HepG2 (cell line): ENCODE measurements at regions not wholly inside any gene's neighbourhood (a gene's known extent, or its start where the extent isn't known, plus 50 kb on each side); places are given as distances from the start of the nearest gene placed in this dataset.

Experiments used
- ATAC-seq: fragments of 200-7000 bp; cut with Tn5 transposase; 3 replicates; pipeline ENCODE4 v1.9.1; 2020; ENCODE audit warnings: mild to moderate bottlenecking, moderate library complexity
- BruUV-seq: library from RNA; stranded (reverse); fragments of 400-500 nt; replicated peaks from 2 replicates; lab custom pipeline; 2021; lab: Mats Ljungman, UMichigan
- CTCF ChIA-PET: fragments of 300-600 bp; formaldehyde crosslinking; extraction: SDS; loops from one replicate; lab custom pipeline; 2021; ENCODE audit warnings: low total read pairs, inconsistent platforms, low intra/inter-chr PET ratio; lab: Yijun Ruan, JAX
- POLR2A ChIA-PET: fragments of 350-600 bp; sonication (Branson Sonifier 250); formaldehyde crosslinking; loops from one replicate; lab custom pipeline; 2020; ENCODE audit warnings: antibody characterized with exemption, inconsistent platforms; lab: Yijun Ruan, JAX
- DNase-seq: peaks from one replicate; pipeline ENCODE4 v3.0.0-alpha.2; 2015; ENCODE audit warnings: low spot score
- FAIRE-seq: peaks from 3 replicates; lab custom pipeline; 2011; peaks lifted over from hg19 to GRCh38; lab: Jason Lieb, UNC
- H2AFZ ChIP-seq: one replicate; pipeline ENCODE4 v1.6.1; 2011; ENCODE audit warnings: low read length, inconsistent platforms
- H3K27ac ChIP-seq: fragments of 300-600 bp; 3 replicates; pipeline ENCODE4 v1.8.0; 2011; ENCODE audit warnings: mixed run types, mild to moderate bottlenecking, mixed read lengths, low read length, inconsistent platforms; ENCODE audit not compliant: insufficient read depth; ENCODE audit errors: extremely low read length
- H3K27me3 ChIP-seq, 2 experiments: fragments of 200-600 bp in 1 of 2; 2 replicates in 1 of 2; 3 replicates in 1 of 2; pipeline versions ENCODE4 v1.6.0 to v1.8.0; 2011; ENCODE audit warnings: low read length in 2 of 2, mild to moderate bottlenecking in 2 of 2, moderate library complexity in 2 of 2, inconsistent platforms in 1 of 2; ENCODE audit not compliant: insufficient read depth in 2 of 2, control insufficient read depth in 1 of 2
- H3K36me3 ChIP-seq, 2 experiments: fragments of 200-600 bp in 1 of 2; replicated peaks in 1 of 2; 2 replicates in 1 of 2; 3 replicates in 1 of 2; pipeline versions ENCODE4 v1.5.1 to v1.8.0; 2011; ENCODE audit warnings: low read length in 2 of 2, inconsistent platforms in 1 of 2; ENCODE audit not compliant: insufficient read depth in 2 of 2, control insufficient read depth in 1 of 2
- H3K4me1 ChIP-seq: 2 replicates; pipeline ENCODE4 v1.5.1; 2012; ENCODE audit warnings: low read length, inconsistent platforms; ENCODE audit not compliant: insufficient read depth
- H3K4me2 ChIP-seq: 2 replicates; pipeline ENCODE4 v1.6.0; 2011; ENCODE audit warnings: low read depth, low read length, inconsistent platforms
- H3K4me3 ChIP-seq, 3 experiments: fragments of 200-600 bp in 1 of 3; sonication (generic), shearing (Covaris generic) in 1 of 3; replicated peaks in 1 of 3; 2 replicates each; pipeline ENCODE4 v1.5.1; 2011 to 2016; ENCODE audit warnings: low read length in 3 of 3, inconsistent platforms in 2 of 3, low read depth in 2 of 3, mild to moderate bottlenecking in 2 of 3, control low read depth in 1 of 3, mixed read lengths in 1 of 3; ENCODE audit not compliant: insufficient read depth in 1 of 3
- H3K79me2 ChIP-seq: one replicate; pipeline ENCODE4 v1.6.1; 2011; ENCODE audit warnings: low read length, inconsistent platforms; ENCODE audit not compliant: insufficient read depth
- H3K9ac ChIP-seq: 2 replicates; pipeline ENCODE4 v1.6.0; 2011; ENCODE audit warnings: mild to moderate bottlenecking, low read depth, low read length, inconsistent platforms; ENCODE audit not compliant: insufficient read depth
- H3K9me3 ChIP-seq: 2 replicates; pipeline ENCODE4 v1.5.1; 2012; ENCODE audit warnings: mild to moderate bottlenecking, low read length
- H4K20me1 ChIP-seq: 2 replicates; pipeline ENCODE4 v1.6.0; 2011; ENCODE audit warnings: inconsistent platforms, mild to moderate bottlenecking, low read length, moderate library complexity; ENCODE audit not compliant: insufficient read depth
- DPF2 ChIP-seq: sonication (generic); formaldehyde crosslinking; IDR thresholded peaks from 2 replicates; pipeline ENCODE4 v1.4.0; 2020; ENCODE audit warnings: mild to moderate bottlenecking, low read depth, missing genetic modification reagents, borderline replicate concordance
- GATAD2A ChIP-seq: IDR thresholded peaks from 2 replicates; pipeline ENCODE4 v1.6.1; 2016
- GFI1 ChIP-seq: sonication (generic); formaldehyde crosslinking; IDR thresholded peaks from 2 replicates; pipeline ENCODE4 v1.5.0; 2020; ENCODE audit warnings: missing genetic modification reagents, mild to moderate bottlenecking, borderline replicate concordance
- MATR3 ChIP-seq: sonication (generic); formaldehyde crosslinking; IDR thresholded peaks from 2 replicates; pipeline ENCODE4 v1.4.0; 2020; ENCODE audit warnings: missing genetic modification reagents
- MEF2D ChIP-seq: sonication (generic); formaldehyde crosslinking; IDR thresholded peaks from 2 replicates; pipeline ENCODE4 v1.5.1; 2020; ENCODE audit warnings: mild to moderate bottlenecking, missing genetic modification reagents
- NFATC3 ChIP-seq: sonication (generic); formaldehyde crosslinking; IDR thresholded peaks from 2 replicates; pipeline ENCODE4 v1.5.1; 2020; ENCODE audit warnings: mild to moderate bottlenecking, missing genetic modification reagents
- NR1H2 ChIP-seq: sonication (generic); formaldehyde crosslinking; IDR thresholded peaks from 2 replicates; pipeline ENCODE4 v1.8.1; 2022; ENCODE audit warnings: low read depth, missing genetic modification reagents, borderline replicate concordance
- PRMT3 ChIP-seq: sonication (generic); formaldehyde crosslinking; IDR thresholded peaks from 2 replicates; pipeline ENCODE4 v1.8.1; 2022; ENCODE audit warnings: low read depth, mild to moderate bottlenecking, moderate library complexity, missing genetic modification reagents, borderline replicate concordance
- RARA ChIP-seq: IDR thresholded peaks from 2 replicates; pipeline ENCODE4 v1.6.1; 2016; ENCODE audit warnings: missing genetic modification reagents, missing compliant biosample characterization
- SP140L ChIP-seq: sonication (generic); formaldehyde crosslinking; IDR thresholded peaks from 2 replicates; pipeline ENCODE4 v1.4.0; 2020; ENCODE audit warnings: missing genetic modification reagents, borderline replicate concordance
- ZNF264 ChIP-seq: sonication (generic); formaldehyde crosslinking; IDR thresholded peaks from 2 replicates; pipeline ENCODE4 v1.4.0; 2020; ENCODE audit warnings: missing genetic modification reagents
- ZNF547 ChIP-seq: sonication (generic); formaldehyde crosslinking; IDR thresholded peaks from 2 replicates; pipeline ENCODE4 v1.5.1; 2020; ENCODE audit warnings: mild to moderate bottlenecking, missing genetic modification reagents
- ZNF782 ChIP-seq: sonication (generic); formaldehyde crosslinking; IDR thresholded peaks from 2 replicates; pipeline ENCODE4 v1.4.0; 2020; ENCODE audit warnings: missing genetic modification reagents, mild to moderate bottlenecking, borderline replicate concordance
- ZNF788 ChIP-seq: sonication (generic); formaldehyde crosslinking; IDR thresholded peaks from 2 replicates; pipeline ENCODE4 v1.5.0; 2020; ENCODE audit warnings: mild to moderate bottlenecking, missing genetic modification reagents, borderline replicate concordance
- WGBS: methylation state at CpG from one replicate; pipeline ENCODE4 v1.1.6; 2017; ENCODE audit warnings: low lambda C conversion rate; 5-methylcytosine and 5-hydroxymethylcytosine counted together
- in situ Hi-C: cut with HindIII; loops from 2 replicates; pipeline ENCODE4 v1.10.0; 2017; ENCODE audit warnings: low pct_unique_long_range_greater_than_20kb; ENCODE audit not compliant: extremely low pct_ligation_motif_present
- intact Hi-C: fragments of 100-400 bp; cut with micrococcal nuclease; formaldehyde crosslinking; loops from one replicate; pipeline ENCODE4 v1.10.0; 2022; ENCODE audit not compliant: unreplicated experiment
- TF ChIP-seq, protein P1 (sequence below): sonication (generic); formaldehyde crosslinking; IDR thresholded peaks from 2 replicates; pipeline ENCODE4 v1.5.0; 2020; ENCODE audit warnings: mild to moderate bottlenecking, missing genetic modification reagents, borderline replicate concordance
- TF ChIP-seq, protein P2 (sequence below): sonication (generic); formaldehyde crosslinking; IDR thresholded peaks from 2 replicates; pipeline ENCODE4 v1.8.0; 2022; ENCODE audit warnings: mild to moderate bottlenecking, missing genetic modification reagents, borderline replicate concordance
- TF ChIP-seq, protein P3 (sequence below): sonication (generic); formaldehyde crosslinking; IDR thresholded peaks from 2 replicates; pipeline ENCODE4 v1.5.0; 2020; ENCODE audit warnings: missing genetic modification reagents
- TF ChIP-seq, protein P4 (sequence below): sonication (generic); formaldehyde crosslinking; IDR thresholded peaks from 2 replicates; pipeline ENCODE4 v1.5.0; 2020; ENCODE audit warnings: mild to moderate bottlenecking, missing genetic modification reagents

DNA sequence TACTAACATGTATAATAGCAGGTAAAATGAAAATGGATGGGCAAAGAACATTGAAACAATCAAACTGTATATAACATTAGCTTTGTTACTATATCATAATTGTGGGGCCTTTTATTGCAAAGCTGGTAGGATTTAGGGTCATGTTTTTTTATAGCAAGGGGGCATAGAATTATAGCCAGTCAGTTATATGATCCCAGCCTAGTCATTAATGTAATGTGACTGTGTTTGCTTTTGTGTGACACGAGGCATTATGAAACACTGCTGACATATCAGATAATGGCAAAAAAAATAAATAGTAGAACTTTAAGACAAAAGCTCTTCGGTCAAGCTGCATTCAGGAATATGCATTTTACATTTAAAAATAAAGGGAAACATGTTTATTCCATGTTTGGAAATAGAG is 81.3 kb upstream of the ZNF281 start (continued):
- TF ChIP-seq, protein P1, sequence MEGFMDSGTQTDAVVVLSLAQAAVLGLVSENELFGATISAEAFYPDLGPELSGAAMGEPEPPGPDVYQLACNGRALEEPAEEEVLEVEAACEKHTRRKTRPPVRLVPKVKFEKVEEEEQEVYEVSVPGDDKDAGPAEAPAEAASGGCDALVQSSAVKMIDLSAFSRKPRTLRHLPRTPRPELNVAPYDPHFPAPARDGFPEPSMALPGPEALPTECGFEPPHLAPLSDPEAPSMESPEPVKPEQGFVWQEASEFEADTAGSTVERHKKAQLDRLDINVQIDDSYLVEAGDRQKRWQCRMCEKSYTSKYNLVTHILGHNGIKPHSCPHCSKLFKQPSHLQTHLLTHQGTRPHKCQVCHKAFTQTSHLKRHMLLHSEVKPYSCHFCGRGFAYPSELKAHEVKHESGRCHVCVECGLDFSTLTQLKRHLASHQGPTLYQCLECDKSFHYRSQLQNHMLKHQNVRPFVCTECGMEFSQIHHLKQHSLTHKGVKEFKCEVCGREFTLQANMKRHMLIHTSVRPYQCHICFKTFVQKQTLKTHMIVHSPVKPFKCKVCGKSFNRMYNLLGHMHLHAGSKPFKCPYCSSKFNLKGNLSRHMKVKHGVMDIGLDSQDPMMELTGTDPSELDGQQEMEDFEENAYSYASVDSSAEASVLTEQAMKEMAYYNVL (CRISPR knock-in tag), result no peak
- TF ChIP-seq ZNF782 (CRISPR knock-in tag) (no peak), SP140L (CRISPR knock-in tag) (no peak), MEF2D (CRISPR knock-in tag) (no peak)
- TF ChIP-seq, protein P2, sequence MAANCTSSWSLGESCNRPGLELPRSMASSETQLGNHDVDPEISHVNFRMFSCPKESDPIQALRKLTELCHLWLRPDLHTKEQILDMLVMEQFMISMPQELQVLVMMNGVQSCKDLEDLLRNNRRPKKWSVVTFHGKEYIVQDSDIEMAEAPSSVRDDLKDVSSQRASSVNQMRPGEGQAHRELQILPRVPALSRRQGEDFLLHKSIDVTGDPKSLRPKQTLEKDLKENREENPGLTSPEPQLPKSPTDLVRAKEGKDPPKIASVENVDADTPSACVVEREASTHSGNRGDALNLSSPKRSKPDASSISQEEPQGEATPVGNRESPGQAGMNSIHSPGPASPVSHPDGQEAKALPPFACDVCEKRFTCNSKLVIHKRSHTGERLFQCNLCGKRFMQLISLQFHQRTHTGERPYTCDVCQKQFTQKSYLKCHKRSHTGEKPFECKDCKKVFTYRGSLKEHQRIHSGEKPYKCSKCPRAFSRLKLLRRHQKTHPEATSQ, result no peak

DNA sequence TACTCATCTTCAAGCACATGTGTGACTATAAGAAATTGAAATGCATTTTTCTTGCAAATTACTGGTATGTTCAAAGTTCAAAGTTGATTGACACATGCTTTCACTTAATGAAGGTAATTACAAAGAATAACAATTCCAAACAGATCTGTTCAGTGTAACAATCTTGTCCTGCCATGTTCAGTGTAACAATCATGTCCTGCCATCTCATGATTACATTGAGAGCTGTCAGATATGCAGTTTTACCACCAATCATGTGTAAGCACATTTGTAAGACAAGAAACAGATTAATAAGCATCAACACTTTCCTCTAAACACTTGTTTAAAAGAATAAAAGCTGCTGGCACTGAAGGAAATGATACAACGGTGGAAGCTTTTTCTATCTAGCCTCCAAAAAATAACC is 80.3 kb upstream of the ZNF281 start:
- no peaks in the 10 kb centered on the region; the same call in none of the 2 replicates for H3K4me1 ChIP-seq
- ChIA-PET CTCF (interaction anchor here (1.0 to 2.4 kb wide), 2 partner anchors 210 to 350 kb away, joined by 3 to 21 read pairs; no protein-coding TSS in a partner anchor), POLR2A (no interaction called here)
- 32% methylated on average over 1 of the region's 1 CpG for WGBS
- ATAC-seq (no peak), FAIRE-seq (no peak), DNase-seq (no peak)
- no peak overlapping the region for H3K4me2 ChIP-seq
- H4K20me1 ChIP-seq, result no peaks in the 10 kb centered on the region
- H3K9ac ChIP-seq, result no peak overlapping the region
- no peak overlapping the region for H2AFZ ChIP-seq
- no peaks in the 10 kb centered on the region for H3K9me3 ChIP-seq
- no TSS peak for BruUV-seq
- no peak overlapping the region for H3K4me3 ChIP-seq
- H3K27me3 ChIP-seq, result no peaks in the 10 kb centered on the region
- no peak overlapping the region for H3K27ac ChIP-seq
- intact Hi-C loops (loop anchor here (5.0 kb wide), 1 partner anchor 808 kb away; no protein-coding TSS in a partner anchor), in situ Hi-C loops (no loop called here)
- H3K36me3 ChIP-seq, result no peaks in the 10 kb centered on the region
- H3K79me2 ChIP-seq, result no peaks in the 10 kb centered on the region
- TF ChIP-seq SP140L (CRISPR knock-in tag) (no peak), ZNF547 (CRISPR knock-in tag) (no peak), RARA (CRISPR knock-in tag) (no peak), ZNF788 (CRISPR knock-in tag) (no peak), GATAD2A (no peak), NR1H2 (CRISPR knock-in tag) (no peak), NFATC3 (CRISPR knock-in tag) (no peak), GFI1 (CRISPR knock-in tag) (no peak), ZNF264 (no peak), MATR3 (CRISPR knock-in tag) (no peak), DPF2 (CRISPR knock-in tag) (no peak), PRMT3 (CRISPR knock-in tag) (no peak)
- TF ChIP-seq, protein P3, sequence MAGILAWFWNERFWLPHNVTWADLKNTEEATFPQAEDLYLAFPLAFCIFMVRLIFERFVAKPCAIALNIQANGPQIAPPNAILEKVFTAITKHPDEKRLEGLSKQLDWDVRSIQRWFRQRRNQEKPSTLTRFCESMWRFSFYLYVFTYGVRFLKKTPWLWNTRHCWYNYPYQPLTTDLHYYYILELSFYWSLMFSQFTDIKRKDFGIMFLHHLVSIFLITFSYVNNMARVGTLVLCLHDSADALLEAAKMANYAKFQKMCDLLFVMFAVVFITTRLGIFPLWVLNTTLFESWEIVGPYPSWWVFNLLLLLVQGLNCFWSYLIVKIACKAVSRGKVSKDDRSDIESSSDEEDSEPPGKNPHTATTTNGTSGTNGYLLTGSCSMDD (CRISPR knock-in tag), result no peak
- TF ChIP-seq, protein P4, sequence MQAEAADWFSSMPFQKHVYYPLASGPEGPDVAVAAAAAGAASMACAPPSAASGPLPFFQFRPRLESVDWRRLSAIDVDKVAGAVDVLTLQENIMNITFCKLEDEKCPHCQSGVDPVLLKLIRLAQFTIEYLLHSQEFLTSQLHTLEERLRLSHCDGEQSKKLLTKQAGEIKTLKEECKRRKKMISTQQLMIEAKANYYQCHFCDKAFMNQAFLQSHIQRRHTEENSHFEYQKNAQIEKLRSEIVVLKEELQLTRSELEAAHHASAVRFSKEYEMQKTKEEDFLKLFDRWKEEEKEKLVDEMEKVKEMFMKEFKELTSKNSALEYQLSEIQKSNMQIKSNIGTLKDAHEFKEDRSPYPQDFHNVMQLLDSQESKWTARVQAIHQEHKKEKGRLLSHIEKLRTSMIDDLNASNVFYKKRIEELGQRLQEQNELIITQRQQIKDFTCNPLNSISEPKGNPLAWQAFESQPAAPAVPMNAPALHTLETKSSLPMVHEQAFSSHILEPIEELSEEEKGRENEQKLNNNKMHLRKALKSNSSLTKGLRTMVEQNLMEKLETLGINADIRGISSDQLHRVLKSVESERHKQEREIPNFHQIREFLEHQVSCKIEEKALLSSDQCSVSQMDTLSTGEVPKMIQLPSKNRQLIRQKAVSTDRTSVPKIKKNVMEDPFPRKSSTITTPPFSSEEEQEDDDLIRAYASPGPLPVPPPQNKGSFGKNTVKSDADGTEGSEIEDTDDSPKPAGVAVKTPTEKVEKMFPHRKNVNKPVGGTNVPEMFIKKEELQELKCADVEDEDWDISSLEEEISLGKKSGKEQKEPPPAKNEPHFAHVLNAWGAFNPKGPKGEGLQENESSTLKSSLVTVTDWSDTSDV (CRISPR knock-in tag), result no peak
